C4-2B (cell line): ENCODE measurements at regions not wholly inside any gene's neighbourhood (a gene's known extent, or its start where the extent isn't known, plus 50 kb on each side); places are given as distances from the start of the nearest gene placed in this dataset.
"Not testable (repeated sequence)": the region's sequence is repeated elsewhere in the genome, so short reads cannot be mapped to it uniquely, and the experiment has no call there.

ENCODE experiments used
- H3K27ac ChIP-seq: fragments of 450-650 bp; 2 replicates; pipeline ENCODE4 v1.5.1; 2017
- ZFX ChIP-seq: fragments of 450-650 bp; IDR thresholded peaks from 2 replicates; pipeline ENCODE4 v1.6.1; 2017
- TF ChIP-seq, protein P1 (sequence below): fragments of 450-650 bp; conservative IDR thresholded peaks from 2 replicates; pipeline ENCODE4 v1.5.1; 2017; ENCODE audit warnings: mild to moderate bottlenecking

- no peak overlapping the region for H3K27ac ChIP-seq
- TF ChIP-seq ZFX = no peak
- TF ChIP-seq, protein P1, sequence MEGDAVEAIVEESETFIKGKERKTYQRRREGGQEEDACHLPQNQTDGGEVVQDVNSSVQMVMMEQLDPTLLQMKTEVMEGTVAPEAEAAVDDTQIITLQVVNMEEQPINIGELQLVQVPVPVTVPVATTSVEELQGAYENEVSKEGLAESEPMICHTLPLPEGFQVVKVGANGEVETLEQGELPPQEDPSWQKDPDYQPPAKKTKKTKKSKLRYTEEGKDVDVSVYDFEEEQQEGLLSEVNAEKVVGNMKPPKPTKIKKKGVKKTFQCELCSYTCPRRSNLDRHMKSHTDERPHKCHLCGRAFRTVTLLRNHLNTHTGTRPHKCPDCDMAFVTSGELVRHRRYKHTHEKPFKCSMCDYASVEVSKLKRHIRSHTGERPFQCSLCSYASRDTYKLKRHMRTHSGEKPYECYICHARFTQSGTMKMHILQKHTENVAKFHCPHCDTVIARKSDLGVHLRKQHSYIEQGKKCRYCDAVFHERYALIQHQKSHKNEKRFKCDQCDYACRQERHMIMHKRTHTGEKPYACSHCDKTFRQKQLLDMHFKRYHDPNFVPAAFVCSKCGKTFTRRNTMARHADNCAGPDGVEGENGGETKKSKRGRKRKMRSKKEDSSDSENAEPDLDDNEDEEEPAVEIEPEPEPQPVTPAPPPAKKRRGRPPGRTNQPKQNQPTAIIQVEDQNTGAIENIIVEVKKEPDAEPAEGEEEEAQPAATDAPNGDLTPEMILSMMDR = no peak
These were observed 706.4 kb downstream of the LRRIQ3 start for GRCh38 chr1:73491621-73492020.

- H3K27ac ChIP-seq = no peak overlapping the region
- TF ChIP-seq, protein P1 = no peak
These were observed 722.6 kb downstream of the LRRIQ3 start for GRCh38 chr1:73475316-73475870.

DNA sequence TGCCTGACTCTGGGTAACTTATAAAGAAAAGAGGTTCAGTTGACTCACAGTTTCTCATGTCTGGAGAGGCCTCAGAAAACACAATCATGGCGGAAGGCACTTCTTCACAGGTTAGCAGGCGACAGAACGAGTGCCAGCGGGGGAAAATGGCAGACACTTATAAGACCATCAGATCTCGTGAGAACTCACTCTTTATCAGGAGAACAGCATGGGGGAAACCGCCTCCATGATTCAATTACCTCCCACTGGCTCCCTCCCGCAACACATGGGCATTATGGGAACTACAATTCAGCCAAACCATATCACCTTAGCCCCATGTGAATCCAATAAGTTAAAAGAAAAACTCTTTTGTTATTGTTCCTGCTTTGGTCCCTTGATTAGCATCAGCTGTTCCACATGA is 725.2 kb downstream of the LRRIQ3 start:
- no peak overlapping the region for H3K27ac ChIP-seq
- TF ChIP-seq ZFX = no peak
- TF ChIP-seq, protein P1 = no peak

- no peak overlapping the region for H3K27ac ChIP-seq
- no peak for TF ChIP-seq ZFX
- TF ChIP-seq, protein P1 = no peak
These were observed 730.2 kb downstream of the LRRIQ3 start for GRCh38 chr1:73467731-73468130.

DNA sequence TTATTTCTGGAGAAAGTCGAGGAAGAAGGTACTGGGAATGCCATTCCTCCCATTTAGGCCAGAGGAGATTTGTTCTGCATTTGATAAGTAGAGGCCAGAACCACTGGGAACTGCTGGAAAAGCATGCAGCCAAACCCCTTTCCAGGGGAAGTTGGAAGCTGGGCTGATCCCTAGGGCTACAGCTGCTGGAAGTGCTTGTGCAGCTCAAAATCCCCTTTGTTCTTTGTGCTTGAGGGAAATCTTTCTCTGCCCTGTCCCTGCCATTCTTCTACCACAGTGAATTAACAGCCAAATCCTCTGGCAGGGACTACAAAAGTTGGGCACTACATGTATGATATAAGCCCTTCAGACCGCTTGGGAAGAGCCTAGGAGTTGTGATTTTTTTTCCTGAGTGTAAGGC is 734.1 kb downstream of the LRRIQ3 start:
- H3K27ac ChIP-seq = no peak overlapping the region
- TF ChIP-seq, protein P1 = no peak
- no peak for TF ChIP-seq ZFX

- no peak overlapping the region for H3K27ac ChIP-seq
- TF ChIP-seq, protein P1 = peak; percentile 19; the same call in 1 of the 2 replicates
- TF ChIP-seq ZFX = no peak
These were observed 745.5 kb downstream of the LRRIQ3 start for GRCh38 chr1:73452522-73452921.

- not testable (repeated sequence) for H3K27ac ChIP-seq
These were observed 747.3 kb downstream of the LRRIQ3 start for GRCh38 chr1:73450668-73451067.

DNA sequence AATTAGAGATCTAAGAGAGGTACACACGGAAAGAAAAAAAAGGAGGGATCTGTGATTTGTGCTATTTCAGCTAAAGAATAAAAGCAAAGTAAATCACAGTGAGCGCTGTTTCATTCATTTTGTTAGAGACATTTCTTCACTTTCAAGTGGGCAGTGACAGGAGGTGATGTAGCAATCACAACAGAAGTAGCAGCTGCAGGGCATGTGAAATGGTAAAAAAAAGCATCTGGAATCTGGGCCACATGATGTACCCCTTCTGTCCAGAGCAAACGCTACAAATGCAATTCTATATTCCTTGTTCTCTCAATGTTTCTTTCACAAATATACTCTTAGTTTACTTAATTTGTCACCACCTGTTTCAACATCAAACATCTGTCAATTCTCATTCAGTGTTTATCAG is 786.5 kb downstream of the LRRIQ3 start:
- TF ChIP-seq, protein P1 = no peak
- TF ChIP-seq ZFX = no peak
- H3K27ac ChIP-seq = no peak overlapping the region
